ENCODE measurements at regions not wholly inside any gene's neighbourhood (a gene's known extent, or its start where the extent isn't known, plus 50 kb on each side); places are given as distances from the start of the nearest gene placed in this dataset.
"Not testable (repeated sequence)": the region's sequence is repeated elsewhere in the genome, so short reads cannot be mapped to it uniquely, and the experiment has no call there.

GRCh38 chr11:25263861-25264260, 767.0 kb downstream of the LUZP2 start:
- not testable (repeated sequence) for H3K27ac Mint-ChIP-seq; H3K36me3 Mint-ChIP-seq (ENCODE audit: low read depth); H3K4me3 Mint-ChIP-seq; H3K27me3 Mint-ChIP-seq; ATAC-seq (replicated peaks); H3K4me1 Mint-ChIP-seq
- peaks cover 17% of the 10 kb centered on the region for H3K9me3 Mint-ChIP-seq

- peaks cover 9% of the 10 kb centered on the region for H3K9me3 Mint-ChIP-seq
- no peaks in the 10 kb centered on the region for H3K36me3 Mint-ChIP-seq (ENCODE audit: low read depth)
- H3K27me3 Mint-ChIP-seq, result no peaks in the 10 kb centered on the region
- ATAC-seq (replicated peaks), result no peak
- no peak overlapping the region for H3K27ac Mint-ChIP-seq
- no peaks in the 10 kb centered on the region for H3K4me1 Mint-ChIP-seq
- no peak overlapping the region for H3K4me3 Mint-ChIP-seq
Observed at GRCh38 chr11:25271301-25271700, 774.4 kb downstream of the LUZP2 start.

DNA sequence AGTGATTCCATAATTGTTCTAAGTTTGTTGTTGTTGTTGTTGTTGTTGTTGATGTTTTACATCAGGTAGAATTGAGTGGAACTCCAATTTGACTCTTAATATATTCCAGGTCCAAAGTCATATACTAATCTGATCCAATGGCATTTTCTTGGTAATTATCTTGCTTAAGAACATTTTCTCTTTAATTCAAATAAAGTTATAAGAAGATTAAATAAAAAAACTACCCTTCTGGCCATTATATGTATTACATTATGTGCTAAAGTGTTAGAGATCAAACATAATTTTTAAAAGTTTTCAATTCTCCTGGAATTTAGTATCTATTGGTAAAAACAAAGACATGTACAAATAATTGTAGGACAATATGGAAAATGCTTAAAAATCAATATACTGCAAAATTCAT, 775.4 kb downstream of the LUZP2 start:
- Mint-ChIP-seq H3K4me1 (no peaks in the 10 kb centered on the region), H3K27ac (no peak overlapping the region), H3K36me3 (ENCODE audit: low read depth) (no peaks in the 10 kb centered on the region), H3K9me3 (peaks cover 5% of the 10 kb centered on the region), H3K4me3 (no peak overlapping the region), H3K27me3 (no peaks in the 10 kb centered on the region)
- ATAC-seq (replicated peaks), result no peak

- H3K4me1 Mint-ChIP-seq; H3K36me3 Mint-ChIP-seq (ENCODE audit: low read depth); ATAC-seq (replicated peaks); H3K27ac Mint-ChIP-seq; H3K4me3 Mint-ChIP-seq; H3K27me3 Mint-ChIP-seq: not testable (repeated sequence)
- H3K9me3 Mint-ChIP-seq, result peaks cover 22% of the 10 kb centered on the region
Observed at GRCh38 chr11:25280821-25281220, 784.0 kb downstream of the LUZP2 start.

DNA sequence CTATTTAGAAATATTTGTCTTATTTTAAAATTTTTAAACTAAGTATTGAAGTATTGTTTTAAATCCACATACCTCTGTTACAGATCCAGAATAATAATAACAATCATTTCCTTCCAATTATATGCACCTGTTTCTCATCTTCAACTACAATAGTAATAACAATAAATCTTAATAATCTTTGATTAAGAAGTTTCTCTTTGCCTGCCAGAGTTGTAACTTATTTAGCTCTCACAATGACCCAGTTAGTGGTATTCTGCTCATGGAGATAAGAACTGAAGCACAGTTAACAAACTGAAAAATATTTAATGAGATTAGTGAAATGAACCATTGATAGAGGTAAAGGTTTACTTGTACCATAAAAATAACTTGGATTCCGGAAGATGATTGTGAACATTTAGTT, 796.3 kb downstream of the LUZP2 start:
- Mint-ChIP-seq H3K36me3 (ENCODE audit: low read depth) (no peaks in the 10 kb centered on the region), H3K9me3 (peaks cover 9% of the 10 kb centered on the region), H3K4me1 (no peaks in the 10 kb centered on the region), H3K4me3 (no peak overlapping the region), H3K27me3 (no peaks in the 10 kb centered on the region), H3K27ac (no peak overlapping the region)
- no peak for ATAC-seq (replicated peaks)

DNA sequence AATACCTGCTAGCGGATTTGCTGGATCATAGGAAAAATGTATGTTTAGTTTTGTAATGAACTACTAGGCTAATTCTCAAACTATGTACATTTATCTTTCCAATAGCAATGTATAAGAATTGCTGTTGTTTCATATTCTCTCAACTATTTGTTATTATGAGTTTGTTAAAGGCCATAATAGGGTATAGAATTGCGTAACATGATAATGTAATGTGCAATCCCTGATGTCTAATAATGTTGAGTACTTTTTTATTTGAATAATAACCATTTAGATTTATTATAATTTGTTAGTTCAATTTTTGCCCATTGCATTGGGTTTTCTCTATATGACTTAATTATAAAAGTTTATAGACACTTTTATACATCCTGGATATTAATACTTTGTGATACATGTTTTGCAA, 801.6 kb downstream of the LUZP2 start:
- H3K27me3 Mint-ChIP-seq, result no peaks in the 10 kb centered on the region
- peaks cover 16% of the 10 kb centered on the region for H3K9me3 Mint-ChIP-seq
- H3K4me1 Mint-ChIP-seq, result no peaks in the 10 kb centered on the region
- H3K4me3 Mint-ChIP-seq, result no peak overlapping the region
- H3K36me3 Mint-ChIP-seq (ENCODE audit: low read depth), result no peaks in the 10 kb centered on the region
- ATAC-seq (replicated peaks), result no peak
- H3K27ac Mint-ChIP-seq, result no peak overlapping the region

DNA sequence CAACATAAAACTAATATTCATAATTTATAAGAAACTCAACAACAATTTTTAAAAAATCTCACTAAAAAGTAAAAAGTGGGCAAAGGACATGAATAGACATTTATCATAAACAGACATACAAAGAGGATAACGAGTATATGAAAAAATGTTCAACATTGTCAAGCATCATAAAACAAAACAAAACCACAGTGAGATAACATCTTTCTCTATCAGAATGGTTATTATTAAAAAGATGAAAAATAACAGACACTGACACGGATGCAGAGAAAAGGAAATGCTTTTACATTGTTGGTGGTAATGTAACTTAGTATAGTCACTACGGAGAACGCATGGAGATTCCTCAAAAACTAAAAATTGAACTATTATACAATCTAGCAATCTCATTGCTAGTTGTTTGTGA, 813.0 kb downstream of the LUZP2 start:
- Mint-ChIP-seq H3K27me3 (no peaks in the 10 kb centered on the region), H3K27ac (no peak overlapping the region), H3K4me3 (no peak overlapping the region), H3K9me3 (peaks cover 17% of the 10 kb centered on the region), H3K4me1 (no peaks in the 10 kb centered on the region), H3K36me3 (ENCODE audit: low read depth) (no peaks in the 10 kb centered on the region)
- no peak for ATAC-seq (replicated peaks)

DNA sequence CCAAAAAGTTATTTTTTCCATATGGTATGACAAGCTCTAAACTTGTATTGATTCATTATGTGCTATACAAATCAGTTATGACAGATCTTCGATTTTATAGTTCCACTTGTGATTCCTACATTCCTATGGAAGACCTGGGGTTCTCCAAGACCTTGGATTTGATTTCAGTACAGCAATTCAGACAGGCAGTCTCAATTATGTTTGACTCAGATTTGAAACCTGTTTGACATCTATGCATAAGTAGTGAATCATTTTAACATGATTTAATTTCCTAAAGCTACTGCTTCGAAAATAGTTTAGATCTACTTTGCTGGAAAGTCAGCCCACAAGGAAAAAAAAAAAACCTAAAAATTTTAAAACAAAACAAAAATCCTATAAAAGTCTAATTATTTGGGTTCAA, 820.4 kb downstream of the LUZP2 start:
- no peak for ATAC-seq (replicated peaks)
- H3K36me3 Mint-ChIP-seq (ENCODE audit: low read depth), result no peaks in the 10 kb centered on the region

GRCh38 chr11:25319127-25319526, 822.3 kb downstream of the LUZP2 start:
- H3K4me3 Mint-ChIP-seq, result no peak overlapping the region
- H3K27ac Mint-ChIP-seq, result no peak overlapping the region
- no peaks in the 10 kb centered on the region for H3K27me3 Mint-ChIP-seq
- H3K9me3 Mint-ChIP-seq, result peaks cover 6% of the 10 kb centered on the region
- H3K4me1 Mint-ChIP-seq, result no peaks in the 10 kb centered on the region
- H3K36me3 Mint-ChIP-seq (ENCODE audit: low read depth), result no peaks in the 10 kb centered on the region
- no peak for ATAC-seq (replicated peaks)

More for the DNA sequence above, 820.4 kb downstream of the LUZP2 start:
- H3K9me3 Mint-ChIP-seq, result no peaks in the 10 kb centered on the region
- H3K4me1 Mint-ChIP-seq, result no peaks in the 10 kb centered on the region
- H3K27ac Mint-ChIP-seq, result no peak overlapping the region
- H3K27me3 Mint-ChIP-seq, result no peaks in the 10 kb centered on the region
- no peak overlapping the region for H3K4me3 Mint-ChIP-seq

- no peak for ATAC-seq (replicated peaks)
- peaks cover 6% of the 10 kb centered on the region for H3K9me3 Mint-ChIP-seq
- H3K27ac Mint-ChIP-seq, result no peak overlapping the region
- no peaks in the 10 kb centered on the region for H3K4me1 Mint-ChIP-seq
- no peaks in the 10 kb centered on the region for H3K36me3 Mint-ChIP-seq (ENCODE audit: low read depth)
- no peaks in the 10 kb centered on the region for H3K27me3 Mint-ChIP-seq
- no peak overlapping the region for H3K4me3 Mint-ChIP-seq
Observed at GRCh38 chr11:25327656-25328055, 830.8 kb downstream of the LUZP2 start.

GRCh38 chr11:25339281-25339680, 842.4 kb downstream of the LUZP2 start:
- peaks cover 3% of the 10 kb centered on the region for H3K9me3 Mint-ChIP-seq
- H3K27me3 Mint-ChIP-seq, result no peaks in the 10 kb centered on the region
- no peak overlapping the region for H3K27ac Mint-ChIP-seq
- no peaks in the 10 kb centered on the region for H3K4me1 Mint-ChIP-seq
- H3K4me3 Mint-ChIP-seq, result no peak overlapping the region
- no peaks in the 10 kb centered on the region for H3K36me3 Mint-ChIP-seq (ENCODE audit: low read depth)
- no peak for ATAC-seq (replicated peaks)

- H3K4me3 Mint-ChIP-seq, result no peak overlapping the region
- no peaks in the 10 kb centered on the region for H3K4me1 Mint-ChIP-seq
- ATAC-seq (replicated peaks), result no peak
- no peaks in the 10 kb centered on the region for H3K27me3 Mint-ChIP-seq
- no peak overlapping the region for H3K27ac Mint-ChIP-seq
- peaks cover 16% of the 10 kb centered on the region for H3K9me3 Mint-ChIP-seq
- no peaks in the 10 kb centered on the region for H3K36me3 Mint-ChIP-seq (ENCODE audit: low read depth)
Observed at GRCh38 chr11:25349537-25349936, 852.7 kb downstream of the LUZP2 start.

- no peak for ATAC-seq (replicated peaks)
- no peaks in the 10 kb centered on the region for H3K36me3 Mint-ChIP-seq (ENCODE audit: low read depth)
Observed at GRCh38 chr11:25350899-25351803, 854.3 kb downstream of the LUZP2 start.

GRCh38 chr11:25357133-25357532, 860.3 kb downstream of the LUZP2 start:
- ATAC-seq (replicated peaks), result no peak
- no peaks in the 10 kb centered on the region for H3K27me3 Mint-ChIP-seq
- peaks cover 3% of the 10 kb centered on the region for H3K9me3 Mint-ChIP-seq
- H3K4me3 Mint-ChIP-seq, result no peak overlapping the region
- no peak overlapping the region for H3K27ac Mint-ChIP-seq
- H3K36me3 Mint-ChIP-seq (ENCODE audit: low read depth), result no peaks in the 10 kb centered on the region
- no peaks in the 10 kb centered on the region for H3K4me1 Mint-ChIP-seq

More at GRCh38 chr11:25350899-25351803, 854.3 kb downstream of the LUZP2 start:
- H3K4me1 Mint-ChIP-seq, result no peaks in the 10 kb centered on the region
- no peak overlapping the region for H3K27ac Mint-ChIP-seq
- H3K9me3 Mint-ChIP-seq, result peaks cover 14% of the 10 kb centered on the region
- no peak overlapping the region for H3K4me3 Mint-ChIP-seq
- H3K27me3 Mint-ChIP-seq, result no peaks in the 10 kb centered on the region

GRCh38 chr11:25377466-25377865, 880.6 kb downstream of the LUZP2 start:
- no peak for ATAC-seq (replicated peaks)
- H3K4me1 Mint-ChIP-seq, result no peaks in the 10 kb centered on the region
- H3K36me3 Mint-ChIP-seq (ENCODE audit: low read depth), result no peaks in the 10 kb centered on the region
- no peak overlapping the region for H3K4me3 Mint-ChIP-seq
- H3K27ac Mint-ChIP-seq, result no peak overlapping the region
- H3K9me3 Mint-ChIP-seq, result peaks cover 17% of the 10 kb centered on the region
- H3K27me3 Mint-ChIP-seq, result no peaks in the 10 kb centered on the region

Data from activated T-helper 17 cell treated with anti-CD3 and anti-CD28 coated beads, Interleukin-2, amount 50 U/mL, for 72 hours (primary cell).